ENCODE measurements at regions not wholly inside any gene's neighbourhood (a gene's known extent, or its start where the extent isn't known, plus 50 kb on each side); places are given as distances from the start of the nearest gene placed in this dataset.

DNA sequence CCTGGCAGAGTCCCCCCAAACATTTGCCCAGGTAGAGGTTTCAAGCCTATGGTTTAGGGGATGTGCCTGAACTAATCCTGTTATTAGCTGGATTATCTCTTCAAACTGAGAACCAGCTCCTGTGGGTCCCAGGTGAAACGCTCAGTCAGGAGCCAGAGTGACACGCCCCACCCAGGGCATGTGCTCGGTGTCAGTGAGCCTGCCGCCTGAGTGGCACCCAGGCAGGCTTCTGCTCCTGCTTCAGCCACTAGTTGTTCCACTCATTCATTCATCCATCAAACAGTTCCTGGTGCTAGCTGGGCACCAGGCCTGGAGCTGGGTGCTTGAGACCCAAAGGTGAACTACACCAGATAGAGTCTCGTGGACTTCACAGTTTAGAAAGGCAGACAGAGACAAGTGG is 129.4 kb upstream of the PITX1 start:
- 80% methylated on average over 3 of the region's 5 CpGs for WGBS (ENCODE audit: low lambda C conversion rate)
- H3K9ac ChIP-seq (ENCODE audit: insufficient read depth, low read depth, low read length), result no peak overlapping the region
- DNase-seq (ENCODE audit: low spot score) (no peak), FAIRE-seq (no peak), ATAC-seq (no peak)
- H3K4me1 ChIP-seq (ENCODE audit: insufficient read depth, low read length), result peaks cover 26% of the 10 kb centered on the region
- no peak overlapping the region for H3K27ac ChIP-seq (ENCODE audit: extremely low read length, insufficient read depth, low read length)
- H3K79me2 ChIP-seq (ENCODE audit: insufficient read depth, low read length), result no peaks in the 10 kb centered on the region
- ChIA-PET POLR2A (no interaction called here), CTCF (ENCODE audit: low intra/inter-chr PET ratio, low total read pairs) (no interaction called here)
- in situ Hi-C loops (cut with HindIII; ENCODE audit: extremely low pct_ligation_motif_present, low pct_unique_long_range_greater_than_20kb) (no loop called here), intact Hi-C loops (cut with micrococcal nuclease; ENCODE audit: unreplicated experiment) (no loop called here)
- H3K9me3 ChIP-seq (ENCODE audit: low read length), result no peaks in the 10 kb centered on the region
- BruUV-seq (replicated peaks), result no TSS peak
- no peak overlapping the region for H3K4me2 ChIP-seq (ENCODE audit: low read depth, low read length)
- no peak overlapping the region for H3K4me3 ChIP-seq (replicated peaks in 1 of 3; ENCODE audit: insufficient read depth in 1 of 3, low read depth in 2 of 3, low read length in 3 of 3)
- H2AFZ ChIP-seq (ENCODE audit: low read length), result no peak overlapping the region
- H4K20me1 ChIP-seq (ENCODE audit: insufficient read depth, low read length), result no peaks in the 10 kb centered on the region
- H3K27me3 ChIP-seq (ENCODE audit: control insufficient read depth in 1 of 2, insufficient read depth in 2 of 2, low read length in 2 of 2), result no peaks in the 10 kb centered on the region
- TF ChIP-seq ZNF550 (CRISPR knock-in tag; IDR thresholded peaks at IDR 0.05; ENCODE audit: borderline replicate concordance) (no peak), EHMT2 (IDR thresholded peaks at IDR 0.05; ENCODE audit: borderline replicate concordance, low read depth, low read length) (no peak), ZNF331 (CRISPR knock-in tag; IDR thresholded peaks at IDR 0.05) (no peak)
- TF ChIP-seq, protein P1, sequence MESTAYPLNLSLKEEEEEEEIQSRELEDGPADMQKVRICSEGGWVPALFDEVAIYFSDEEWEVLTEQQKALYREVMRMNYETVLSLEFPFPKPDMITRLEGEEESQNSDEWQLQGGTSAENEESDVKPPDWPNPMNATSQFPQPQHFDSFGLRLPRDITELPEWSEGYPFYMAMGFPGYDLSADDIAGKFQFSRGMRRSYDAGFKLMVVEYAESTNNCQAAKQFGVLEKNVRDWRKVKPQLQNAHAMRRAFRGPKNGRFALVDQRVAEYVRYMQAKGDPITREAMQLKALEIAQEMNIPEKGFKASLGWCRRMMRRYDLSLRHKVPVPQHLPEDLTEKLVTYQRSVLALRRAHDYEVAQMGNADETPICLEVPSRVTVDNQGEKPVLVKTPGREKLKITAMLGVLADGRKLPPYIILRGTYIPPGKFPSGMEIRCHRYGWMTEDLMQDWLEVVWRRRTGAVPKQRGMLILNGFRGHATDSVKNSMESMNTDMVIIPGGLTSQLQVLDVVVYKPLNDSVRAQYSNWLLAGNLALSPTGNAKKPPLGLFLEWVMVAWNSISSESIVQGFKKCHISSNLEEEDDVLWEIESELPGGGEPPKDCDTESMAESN (CRISPR knock-in tag; conservative IDR thresholded peaks at IDR 0.05), result no peak
- TF ChIP-seq, protein P2, sequence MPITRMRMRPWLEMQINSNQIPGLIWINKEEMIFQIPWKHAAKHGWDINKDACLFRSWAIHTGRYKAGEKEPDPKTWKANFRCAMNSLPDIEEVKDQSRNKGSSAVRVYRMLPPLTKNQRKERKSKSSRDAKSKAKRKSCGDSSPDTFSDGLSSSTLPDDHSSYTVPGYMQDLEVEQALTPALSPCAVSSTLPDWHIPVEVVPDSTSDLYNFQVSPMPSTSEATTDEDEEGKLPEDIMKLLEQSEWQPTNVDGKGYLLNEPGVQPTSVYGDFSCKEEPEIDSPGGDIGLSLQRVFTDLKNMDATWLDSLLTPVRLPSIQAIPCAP (CRISPR knock-in tag; IDR thresholded peaks at IDR 0.05; ENCODE audit: low read depth), result no peak
- no peaks in the 10 kb centered on the region for H3K36me3 ChIP-seq (replicated peaks in 1 of 2; ENCODE audit: control insufficient read depth in 1 of 2, insufficient read depth in 2 of 2, low read length in 2 of 2)

Data from HepG2 (cell line).